Peyer's patch (tissue), 4 donors: ENCODE measurements at regions not wholly inside any gene's neighbourhood (a gene's known extent, or its start where the extent isn't known, plus 50 kb on each side); places are given as distances from the start of the nearest gene placed in this dataset.

ENCODE experiments used
- DNase-seq, 3 donors: peaks; one replicate each; pipeline ENCODE4 v3.0.0-alpha.2; 2017 to 2019
- H3K27ac ChIP-seq, 4 donors: fragments of 200-600 bp; sonication (generic); one replicate each; pipeline ENCODE4 v1.5.1; 2016 to 2019
- H3K27me3 ChIP-seq, 2 donors: fragments of 200-600 bp; sonication (generic); one replicate each; pipeline ENCODE4 v1.5.1; 2019
- H3K36me3 ChIP-seq, 3 donors: fragments of 200-600 bp; sonication (generic); one replicate each; pipeline ENCODE4 v1.5.1; 2016 to 2019
- H3K4me1 ChIP-seq, 4 donors: fragments of 200-600 bp; sonication (generic); one replicate each; pipeline ENCODE4 v1.5.1; 2016 to 2019
- H3K4me3 ChIP-seq, 4 donors: fragments of 200-600 bp; sonication (generic); 1 replicate in 3 of 4; 2 replicates in 1 of 4; pipeline ENCODE4 v1.5.1; 2016 to 2019; ENCODE audit warnings: mild to moderate bottlenecking in 1 of 4
- H3K9me3 ChIP-seq, 4 donors: fragments of 200-600 bp; sonication (generic); one replicate each; pipeline ENCODE4 v1.5.1; 2016 to 2019; ENCODE audit warnings: mild to moderate bottlenecking in 1 of 4
- CTCF ChIP-seq, 6 experiments: fragments of 450-650 bp in 4 of 6; fragments of 200-600 bp in 2 of 6; sonication (generic) in 1 of 6; IDR thresholded peaks; one replicate each; pipeline ENCODE4 v1.5.1; 2017 to 2019; ENCODE audit warnings: antibody characterized with exemption in 6 of 6, mild to moderate bottlenecking in 3 of 6, moderate library complexity in 1 of 6
- POLR2A ChIP-seq, 2 donors: fragments of 450-650 bp; IDR thresholded peaks; one replicate each; pipeline ENCODE4 v1.5.1; 2017; ENCODE audit warnings: antibody characterized with exemption in 2 of 2, mild to moderate bottlenecking in 2 of 2, moderate library complexity in 2 of 2

- H3K27ac ChIP-seq: no peak overlapping the region
- DNase-seq: no peak
- H3K36me3 ChIP-seq: no peaks in the 10 kb centered on the region
- H3K4me1 ChIP-seq: no peaks in the 10 kb centered on the region
- no peak overlapping the region for H3K4me3 ChIP-seq
- no peaks in the 10 kb centered on the region for H3K9me3 ChIP-seq
- no peaks in the 10 kb centered on the region for H3K27me3 ChIP-seq
- TF ChIP-seq CTCF (IDR thresholded peaks at IDR 0.05): no peak
- no peak for TF ChIP-seq POLR2A (IDR thresholded peaks at IDR 0.05)
These were observed 111.1 kb upstream of the DUSP22 start for GRCh38 chr6:181049-181654.

- Histone ChIP-seq H3K4me1 (no peaks in the 10 kb centered on the region), H3K36me3 (no peaks in the 10 kb centered on the region), H3K9me3 (no peaks in the 10 kb centered on the region), H3K27me3 (no peaks in the 10 kb centered on the region), H3K27ac (peak overlapping the region in 1 of 4 donors; percentile 10), H3K4me3 (no peak overlapping the region)
- DNase-seq: no peak
- TF ChIP-seq POLR2A (IDR thresholded peaks at IDR 0.05): no peak
- TF ChIP-seq CTCF (IDR thresholded peaks at IDR 0.05): no peak
These were observed 108.6 kb upstream of the DUSP22 start for GRCh38 chr6:183668-184067.

GRCh38 chr6:184161-184700 is 108.1 kb upstream of the DUSP22 start:
- Histone ChIP-seq H3K27me3 (no peaks in the 10 kb centered on the region), H3K4me1 (no peaks in the 10 kb centered on the region), H3K9me3 (no peaks in the 10 kb centered on the region), H3K36me3 (no peaks in the 10 kb centered on the region), H3K27ac (peak overlapping the region in 1 of 4 donors; percentile 10), H3K4me3 (no peak overlapping the region)
- TF ChIP-seq CTCF (IDR thresholded peaks at IDR 0.05) (no peak), POLR2A (IDR thresholded peaks at IDR 0.05) (no peak)
- DNase-seq: no peak

GRCh38 chr6:186340-186965 is 105.8 kb upstream of the DUSP22 start:
- TF ChIP-seq CTCF (IDR thresholded peaks at IDR 0.05) (no peak), POLR2A (IDR thresholded peaks at IDR 0.05) (no peak)
- DNase-seq: no peak
- no peaks in the 10 kb centered on the region for H3K4me1 ChIP-seq

GRCh38 chr6:187210-187861 is 105.0 kb upstream of the DUSP22 start:
- Histone ChIP-seq H3K36me3 (no peaks in the 10 kb centered on the region), H3K27ac (no peak overlapping the region), H3K27me3 (no peaks in the 10 kb centered on the region), H3K4me3 (no peak overlapping the region), H3K4me1 (no peaks in the 10 kb centered on the region), H3K9me3 (no peaks in the 10 kb centered on the region)
- TF ChIP-seq POLR2A (IDR thresholded peaks at IDR 0.05): no peak
- TF ChIP-seq CTCF (IDR thresholded peaks at IDR 0.05): no peak
- no peak for DNase-seq

More at GRCh38 chr6:186340-186965, 105.8 kb upstream of the DUSP22 start:
- H3K27ac ChIP-seq: no peak overlapping the region
- no peaks in the 10 kb centered on the region for H3K27me3 ChIP-seq
- H3K4me3 ChIP-seq: no peak overlapping the region
- no peaks in the 10 kb centered on the region for H3K9me3 ChIP-seq
- no peaks in the 10 kb centered on the region for H3K36me3 ChIP-seq
